DLD1 (cell line): ENCODE measurements at regions not wholly inside any gene's neighbourhood (a gene's known extent, or its start where the extent isn't known, plus 50 kb on each side); places are given as distances from the start of the nearest gene placed in this dataset.

Source experiments
- in situ Hi-C: cut with HindIII; loops from 2 replicates; pipeline ENCODE4 v1.10.0; 2017; ENCODE audit warnings: low sequenced_read_pairs

DNA sequence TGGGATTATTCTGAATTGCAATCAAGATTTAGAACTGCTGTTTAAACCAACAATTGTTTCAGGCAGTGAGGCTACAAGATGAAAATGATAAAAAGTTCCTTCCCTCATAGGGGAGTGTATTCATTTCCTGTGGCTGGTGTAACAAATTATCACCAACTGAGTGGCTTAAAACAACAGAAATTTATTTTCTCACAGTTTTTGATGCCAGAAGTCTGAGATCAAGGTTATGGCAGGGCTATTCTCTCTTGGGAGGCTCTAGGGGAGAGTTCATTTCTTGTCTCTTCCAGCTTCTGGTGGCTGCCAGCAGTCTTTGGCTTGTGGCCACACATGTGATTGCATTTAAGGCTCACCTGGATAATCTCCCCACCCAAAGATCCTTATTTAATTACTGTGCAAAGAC lies 290.5 kb upstream of the ZSWIM2 start:
- in situ Hi-C loops, result no loop called here

DNA sequence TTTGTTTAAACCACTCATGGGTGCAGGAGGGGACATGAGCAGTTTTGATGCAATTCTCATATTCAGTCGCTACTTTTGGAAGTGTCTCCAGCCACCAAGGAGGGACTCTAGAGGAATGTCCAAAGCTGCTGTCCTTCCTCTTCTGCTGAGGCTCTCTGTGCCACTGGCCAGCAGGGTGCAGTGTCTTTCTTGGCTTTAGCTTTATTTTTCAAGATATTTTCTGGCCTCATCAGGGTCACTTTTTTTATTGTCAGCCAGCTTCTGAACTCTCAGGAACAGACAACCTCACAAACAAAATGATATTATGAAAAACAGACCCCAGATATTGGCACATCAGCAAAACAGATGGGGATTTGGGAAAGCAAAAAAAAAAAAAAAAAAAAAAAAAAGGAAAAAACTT lies 289.3 kb upstream of the ZSWIM2 start:
- in situ Hi-C loops, result no loop called here

DNA sequence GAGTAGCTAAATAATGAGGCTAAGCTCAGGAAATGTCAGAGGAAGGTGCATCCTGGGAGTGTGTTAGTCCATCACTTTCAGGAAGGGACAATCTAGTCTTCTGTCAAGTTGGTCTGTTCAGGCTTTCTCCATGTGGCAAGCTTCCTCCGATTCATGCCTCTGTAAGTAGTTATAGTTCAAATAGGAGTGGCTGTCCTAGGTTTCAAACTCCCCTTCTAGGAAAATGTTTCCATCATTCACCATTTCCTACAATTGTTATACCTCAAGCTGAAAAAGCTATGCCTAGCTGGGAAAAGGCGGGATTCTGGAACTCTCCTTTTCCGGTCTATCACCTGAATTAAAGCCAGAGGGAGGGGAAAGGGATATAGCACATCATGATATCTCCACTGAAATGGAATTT lies 287.7 kb upstream of the ZSWIM2 start:
- in situ Hi-C loops, result no loop called here

DNA sequence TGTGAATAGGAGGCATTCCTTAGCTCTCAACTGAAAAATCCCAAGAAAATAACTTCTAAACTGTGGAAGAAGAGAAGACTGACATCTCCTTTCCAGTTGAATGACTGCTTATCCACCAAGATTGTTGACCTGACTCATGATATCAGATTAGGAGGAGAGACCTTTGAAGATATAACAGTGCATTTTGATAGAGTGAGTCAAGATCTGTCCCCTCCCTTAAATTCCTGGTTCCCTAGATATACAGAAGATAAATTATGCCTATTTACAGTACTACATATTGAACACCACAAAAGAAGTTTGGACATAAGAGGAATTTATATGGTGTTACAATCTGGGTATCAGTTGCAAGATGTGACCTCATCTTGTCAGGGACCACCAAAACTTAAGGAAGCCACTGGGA lies 285.3 kb upstream of the ZSWIM2 start:
- in situ Hi-C loops, result no loop called here

DNA sequence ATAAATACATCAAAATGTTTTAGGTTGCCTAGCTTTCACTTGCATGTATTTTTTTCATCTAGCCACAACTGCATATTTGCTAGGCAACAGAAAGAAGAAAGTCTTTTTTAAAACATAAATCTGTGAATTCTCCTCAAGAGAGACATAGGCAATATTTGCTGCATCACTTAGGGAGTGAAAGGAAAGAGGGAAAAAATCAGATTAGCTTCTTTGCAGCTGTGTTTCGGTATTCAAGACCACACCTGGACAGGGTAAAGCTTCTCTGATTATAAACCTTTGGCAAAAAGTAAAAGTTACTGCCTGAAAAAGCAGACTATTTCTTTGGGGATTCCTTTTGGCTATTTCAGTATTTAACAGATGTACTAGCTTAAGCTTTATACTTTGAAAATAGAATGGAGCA lies 280.9 kb upstream of the ZSWIM2 start:
- in situ Hi-C loops, result no loop called here

DNA sequence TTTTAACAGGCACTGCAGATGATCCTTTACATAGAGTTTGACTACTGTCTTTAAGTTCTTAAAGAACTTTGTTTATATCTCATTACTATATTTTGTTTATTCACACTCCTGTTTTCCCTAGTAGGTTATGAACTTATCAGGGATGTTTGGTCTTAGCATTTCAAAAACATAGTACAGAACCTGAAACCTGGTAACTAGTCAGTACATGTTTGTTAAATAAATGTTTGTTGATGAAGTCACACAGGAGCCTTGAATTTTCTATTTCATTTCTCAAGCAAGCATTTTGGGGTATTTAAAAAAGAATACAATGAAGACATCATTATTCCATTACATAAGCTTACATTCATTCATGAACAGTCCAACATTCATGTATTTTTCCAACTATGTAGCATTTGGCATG lies 280.3 kb upstream of the ZSWIM2 start:
- in situ Hi-C loops, result no loop called here

DNA sequence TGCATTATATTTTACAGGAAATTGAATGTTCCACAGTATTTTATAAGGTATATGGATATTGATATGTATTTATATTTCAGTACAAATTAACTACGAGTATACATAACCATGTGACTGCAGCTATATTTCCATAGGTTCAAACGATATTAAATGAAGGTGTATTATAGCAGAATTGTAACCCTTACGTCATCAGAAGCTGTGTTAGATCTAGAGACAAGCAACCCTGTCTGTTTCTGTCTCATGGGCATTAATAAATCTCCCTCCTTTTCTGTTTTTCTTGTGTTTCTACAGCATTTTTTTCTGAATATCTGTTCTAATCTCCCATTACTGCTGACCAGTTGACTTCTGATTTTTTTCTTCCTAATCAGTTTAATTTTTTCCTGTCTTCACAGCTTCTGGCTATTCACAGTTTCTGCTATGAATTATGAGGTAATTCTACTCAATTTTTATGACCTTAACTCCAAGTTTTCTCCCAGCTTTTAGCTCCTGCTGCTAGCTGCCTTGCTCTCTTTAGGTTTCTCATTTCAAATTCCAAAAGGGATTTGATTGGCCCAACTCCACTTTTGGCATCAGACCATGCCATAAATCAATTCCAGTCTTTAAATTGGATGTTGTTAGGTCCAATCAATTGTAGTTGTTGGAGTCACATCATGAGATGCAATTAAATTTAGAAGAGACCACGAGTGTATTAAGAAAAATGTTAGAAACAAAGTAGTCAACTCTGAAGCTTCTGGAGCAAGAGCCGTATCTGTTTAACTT lies 277.5 kb upstream of the ZSWIM2 start:
- in situ Hi-C loops, result no loop called here

DNA sequence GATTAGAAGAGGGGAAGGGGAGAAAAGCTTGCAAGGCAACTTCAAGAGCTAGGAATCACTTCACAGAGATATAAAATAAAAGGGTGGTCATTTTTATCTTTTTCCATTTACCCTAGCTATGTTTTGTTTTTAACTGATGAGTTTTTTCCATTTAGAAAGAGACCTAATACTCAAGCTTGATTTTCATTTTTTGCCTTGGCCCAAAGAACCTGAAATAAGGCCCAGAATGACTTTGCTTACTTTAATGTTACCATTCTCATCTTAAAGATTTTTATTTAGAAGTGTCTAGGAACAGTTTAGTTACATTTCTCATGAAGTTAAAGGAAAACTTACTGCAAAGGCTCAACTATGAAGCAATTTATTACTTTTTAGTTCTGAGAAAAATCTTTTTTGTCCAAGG lies 276.3 kb upstream of the ZSWIM2 start:
- in situ Hi-C loops, result no loop called here

DNA sequence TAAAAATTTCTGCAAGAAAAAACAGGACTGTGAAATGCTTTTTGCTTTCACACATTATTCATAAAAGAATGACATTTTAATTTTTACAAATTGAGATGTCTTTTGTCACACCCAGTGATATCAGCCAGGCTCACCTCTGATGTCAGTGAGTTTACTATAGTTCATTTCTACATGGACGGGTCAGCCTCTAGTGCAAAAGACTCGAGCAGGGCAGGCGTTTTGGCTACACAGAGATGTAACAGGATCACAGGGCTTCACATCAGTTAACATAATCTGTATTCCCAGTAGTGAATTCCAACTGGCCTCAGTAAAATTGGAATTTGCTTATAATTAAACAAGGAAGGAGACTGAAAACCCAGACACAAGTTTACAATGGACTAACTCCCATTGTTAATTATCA lies 275.6 kb upstream of the ZSWIM2 start:
- in situ Hi-C loops, result no loop called here

DNA sequence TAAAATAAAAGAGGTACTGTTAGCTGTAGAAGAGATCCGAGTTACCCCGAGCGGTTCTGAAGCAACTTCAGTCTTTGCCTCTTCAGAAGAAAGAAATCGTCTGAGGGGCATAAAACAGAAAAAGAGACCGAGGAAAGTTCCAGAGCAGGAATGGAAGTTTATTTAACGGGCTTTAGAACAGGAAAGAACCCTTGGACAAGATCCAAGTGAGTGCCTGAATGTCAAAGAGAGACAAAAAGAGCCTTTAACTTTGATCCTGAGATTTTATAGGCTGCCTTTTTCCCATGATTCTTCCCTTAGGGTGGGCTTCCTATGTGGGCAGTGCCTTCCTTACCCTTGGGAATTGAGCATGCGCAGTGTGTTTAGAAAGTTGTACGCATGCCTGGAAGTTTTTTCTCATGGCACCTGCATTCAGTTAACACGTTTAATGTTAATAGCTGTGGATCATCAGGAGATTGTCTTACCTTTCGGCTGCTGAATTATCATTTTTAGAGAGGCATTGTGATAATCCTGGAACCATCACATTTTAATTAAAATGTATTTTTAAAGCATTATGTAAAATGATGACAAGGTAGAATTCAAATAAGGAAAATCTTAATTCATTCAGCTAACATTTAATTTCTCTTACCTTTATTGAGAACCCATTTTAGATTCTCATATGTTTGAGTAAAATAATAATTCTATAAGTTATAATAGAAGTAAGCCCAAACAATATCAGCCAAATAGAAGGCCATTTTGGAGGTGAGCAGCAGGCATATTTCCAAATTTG lies 269.5 kb upstream of the ZSWIM2 start:
- in situ Hi-C loops, result no loop called here

DNA sequence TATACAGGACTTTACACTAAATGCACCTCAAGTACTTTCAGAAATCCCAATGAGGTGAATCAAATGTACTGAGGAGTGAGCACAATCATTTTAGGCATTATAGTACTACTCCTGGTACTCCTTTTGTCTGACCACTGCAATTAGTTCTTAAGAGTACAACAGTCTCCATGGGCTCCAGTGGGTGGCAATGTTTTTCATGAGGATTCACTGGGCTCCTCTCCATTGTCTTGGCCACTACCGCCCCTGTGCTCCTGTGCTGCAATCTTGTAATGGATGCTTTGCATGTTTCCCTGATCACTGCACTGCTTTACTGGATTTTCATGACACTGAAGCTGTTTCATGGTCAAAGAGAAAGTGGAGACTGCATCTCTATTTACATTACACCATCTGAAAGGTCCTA lies 268.5 kb upstream of the ZSWIM2 start:
- in situ Hi-C loops, result no loop called here

DNA sequence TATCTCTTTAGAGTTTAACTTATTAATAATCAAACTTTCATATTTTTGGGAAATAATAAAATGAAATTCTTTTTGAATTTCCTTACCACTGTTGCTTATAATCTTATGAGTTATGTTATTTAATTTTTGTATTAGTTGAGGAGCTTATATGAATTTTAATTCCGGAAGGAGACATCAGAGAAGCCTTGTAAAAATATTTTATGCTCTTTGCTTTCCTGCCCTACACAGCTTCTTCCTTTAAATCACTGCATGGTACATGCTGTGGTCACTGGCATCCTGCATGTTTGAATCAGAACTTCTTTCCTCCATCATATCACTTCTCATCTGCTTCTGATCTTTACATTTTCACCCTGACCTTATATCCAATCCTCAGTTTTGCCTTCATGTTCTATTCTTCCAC lies 266.7 kb upstream of the ZSWIM2 start:
- in situ Hi-C loops, result no loop called here

DNA sequence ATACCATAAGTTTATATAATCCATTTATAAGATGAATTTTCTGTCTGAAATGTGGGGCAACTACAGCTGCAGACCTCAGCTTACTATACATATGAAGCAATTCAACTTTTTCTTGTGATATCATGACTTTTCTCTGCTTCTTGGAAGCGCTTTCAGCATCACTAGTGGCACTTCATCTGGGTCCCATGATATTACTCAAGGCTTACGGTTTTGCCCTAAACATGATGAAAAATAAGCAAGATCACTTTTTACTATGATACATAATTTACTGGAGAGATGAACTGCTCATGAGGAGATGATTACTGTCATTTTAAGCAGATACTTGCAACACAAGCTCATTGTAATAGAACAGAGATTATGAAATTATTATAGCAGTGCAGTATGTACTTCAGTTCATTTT lies 258.0 kb upstream of the ZSWIM2 start:
- in situ Hi-C loops, result no loop called here

DNA sequence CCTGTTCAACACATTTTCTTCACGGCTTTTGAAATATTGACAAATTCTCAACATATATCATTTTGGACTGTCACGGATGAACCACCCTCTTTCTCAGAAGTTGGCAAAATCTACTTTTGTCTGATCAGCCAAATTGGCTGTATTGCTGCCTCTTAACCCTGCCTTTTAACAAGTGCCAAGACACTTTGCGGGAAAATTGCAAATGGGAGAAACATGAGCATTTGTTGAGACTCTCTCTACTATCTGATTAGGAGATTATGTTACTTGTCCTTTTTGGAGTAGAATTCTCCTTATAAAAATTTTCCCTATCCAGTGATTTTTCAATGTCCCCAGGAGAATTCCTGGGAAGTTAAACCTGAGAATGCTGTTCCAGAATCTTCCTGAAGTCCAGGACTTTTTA lies 256.2 kb upstream of the ZSWIM2 start:
- in situ Hi-C loops, result no loop called here

DNA sequence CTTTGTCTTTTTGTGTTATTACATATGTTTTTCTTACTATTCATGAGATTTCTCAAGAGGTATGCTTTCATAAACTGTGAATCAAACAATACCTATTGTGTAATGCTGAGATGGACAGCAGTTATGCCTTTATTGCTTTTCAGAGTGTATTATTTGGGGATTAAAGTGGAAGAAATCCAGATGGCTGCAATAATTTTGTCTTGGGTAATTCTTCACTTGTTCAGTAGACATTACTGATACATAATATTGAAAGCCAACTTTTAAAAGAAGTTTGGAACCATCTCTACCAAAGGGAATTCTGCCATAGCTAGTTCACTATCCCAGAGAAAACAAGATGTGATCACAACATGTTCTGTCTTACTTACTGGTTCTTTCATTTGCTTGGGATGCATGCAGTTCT lies 253.4 kb upstream of the ZSWIM2 start:
- in situ Hi-C loops, result no loop called here

DNA sequence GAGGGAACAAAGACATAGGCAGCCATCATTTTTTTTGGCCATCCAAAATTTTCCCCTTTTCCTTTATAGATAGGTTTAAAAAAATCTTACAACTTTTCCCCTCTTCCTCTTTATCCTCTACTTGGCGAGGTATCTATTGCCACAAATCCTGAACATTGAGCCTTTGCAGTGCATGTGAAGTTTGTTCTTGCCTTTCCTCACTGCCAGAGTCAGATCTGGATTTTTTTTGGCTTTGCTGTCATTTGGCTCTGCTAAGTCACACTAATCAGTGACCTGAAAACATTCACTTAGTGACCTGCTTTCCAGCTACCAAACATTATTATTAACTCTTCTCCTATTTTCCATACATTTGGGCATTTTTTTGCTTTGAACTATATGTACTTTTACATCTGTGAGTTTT lies 249.2 kb upstream of the ZSWIM2 start:
- in situ Hi-C loops, result no loop called here

DNA sequence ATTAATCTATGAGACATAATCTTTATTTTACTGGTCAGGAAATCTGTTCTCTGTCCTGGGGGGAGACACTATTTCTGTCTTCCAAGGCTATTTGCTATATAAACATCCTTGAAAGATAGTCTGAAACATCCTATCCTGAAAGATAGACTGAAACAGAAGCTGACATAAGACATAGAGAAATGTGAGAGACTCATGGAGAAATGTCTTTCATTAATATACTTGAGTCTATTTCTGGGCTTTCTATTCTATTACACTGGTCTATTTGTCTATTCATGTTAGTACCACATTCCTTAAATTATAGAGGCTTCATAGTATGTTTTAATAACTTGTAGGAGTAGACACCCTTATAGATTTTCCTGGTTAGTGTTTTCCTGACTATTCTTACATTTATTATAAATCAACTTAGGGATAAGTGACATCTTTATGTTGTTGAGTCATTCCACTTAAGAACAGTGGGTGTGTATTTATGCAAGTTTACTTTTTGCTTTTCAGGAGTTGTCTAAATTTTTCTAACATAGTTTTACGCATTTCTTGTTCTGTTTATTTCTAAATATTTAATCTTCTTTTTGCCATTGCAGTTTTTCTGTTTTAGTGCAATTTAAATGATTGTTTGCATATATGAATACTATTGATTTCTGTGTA lies 244.9 kb upstream of the ZSWIM2 start:
- in situ Hi-C loops, result no loop called here

DNA sequence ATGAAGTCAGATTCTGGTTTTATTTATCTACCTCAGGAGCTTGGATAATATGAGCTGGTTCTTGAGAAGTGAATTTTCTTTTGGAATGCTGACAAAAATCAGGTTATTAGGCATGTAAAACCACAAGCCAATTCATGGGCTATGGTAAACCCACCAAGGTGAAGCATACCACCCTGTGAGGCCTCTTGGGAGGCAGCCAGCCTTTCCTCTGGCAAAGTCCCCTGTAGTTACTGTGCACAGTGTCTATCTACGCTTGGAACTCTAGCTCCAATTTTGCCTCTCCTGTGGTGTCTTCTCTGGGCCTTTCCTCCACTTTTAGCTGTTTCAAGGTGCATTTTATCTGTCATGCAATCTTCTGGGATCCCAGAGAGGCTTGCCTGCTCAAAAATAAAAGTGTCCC lies 242.7 kb upstream of the ZSWIM2 start:
- in situ Hi-C loops, result no loop called here

DNA sequence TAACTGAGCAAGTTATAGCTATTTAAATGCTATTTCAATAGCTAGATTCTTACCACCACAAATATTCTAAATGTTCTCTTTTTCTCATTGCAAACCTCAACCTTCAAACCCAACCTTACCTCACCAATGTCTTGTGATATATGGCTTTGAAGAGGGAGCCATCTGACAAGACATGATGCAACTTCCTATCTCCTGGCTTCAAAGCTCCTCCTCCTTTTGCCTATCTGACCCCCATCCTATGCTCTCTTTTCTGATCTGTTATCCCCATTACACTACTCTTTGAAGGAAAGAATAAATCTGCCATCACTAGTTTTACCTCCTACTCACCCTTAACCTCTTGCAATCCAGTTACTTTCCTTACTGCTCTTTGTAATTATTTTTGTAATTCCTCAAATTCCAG lies 235.6 kb upstream of the ZSWIM2 start:
- in situ Hi-C loops, result no loop called here

DNA sequence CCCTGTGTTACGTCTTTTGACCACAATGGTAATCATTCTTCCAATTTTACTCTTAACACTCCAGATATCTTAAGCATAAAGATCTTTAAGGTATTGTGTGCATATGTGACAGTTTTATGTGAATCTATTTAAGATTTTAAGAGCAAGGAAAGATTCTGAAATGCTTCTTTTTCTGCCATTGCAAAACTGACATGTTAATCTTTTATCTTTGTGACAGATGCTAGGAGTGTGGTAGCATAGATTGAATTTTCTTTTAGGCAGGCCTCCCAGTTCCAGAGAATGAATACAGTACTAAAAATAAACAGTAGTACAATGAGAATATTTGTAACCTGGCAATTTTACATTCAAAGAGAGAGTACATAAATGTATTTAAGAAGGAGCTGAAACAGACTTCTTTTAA lies 232.5 kb upstream of the ZSWIM2 start:
- in situ Hi-C loops, result no loop called here

DNA sequence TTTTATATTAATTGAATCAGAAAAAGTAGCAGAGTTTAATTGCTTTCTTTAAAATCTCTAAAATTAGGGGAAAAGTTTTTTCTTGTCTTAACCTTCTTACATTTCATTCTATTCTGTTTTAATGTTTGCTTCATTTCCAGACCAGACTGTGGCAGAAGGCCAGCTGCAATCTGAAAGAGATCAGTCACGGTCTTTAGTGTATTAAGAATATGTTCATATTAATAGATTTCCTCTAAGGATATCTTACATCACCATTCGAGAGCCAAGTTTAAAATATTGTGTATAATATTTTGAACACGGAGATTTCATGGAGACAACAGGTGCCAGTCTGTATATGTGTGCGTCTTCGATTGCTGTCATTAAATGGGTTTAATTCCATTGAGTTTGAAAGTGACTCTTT lies 230.9 kb upstream of the ZSWIM2 start:
- in situ Hi-C loops, result no loop called here

DNA sequence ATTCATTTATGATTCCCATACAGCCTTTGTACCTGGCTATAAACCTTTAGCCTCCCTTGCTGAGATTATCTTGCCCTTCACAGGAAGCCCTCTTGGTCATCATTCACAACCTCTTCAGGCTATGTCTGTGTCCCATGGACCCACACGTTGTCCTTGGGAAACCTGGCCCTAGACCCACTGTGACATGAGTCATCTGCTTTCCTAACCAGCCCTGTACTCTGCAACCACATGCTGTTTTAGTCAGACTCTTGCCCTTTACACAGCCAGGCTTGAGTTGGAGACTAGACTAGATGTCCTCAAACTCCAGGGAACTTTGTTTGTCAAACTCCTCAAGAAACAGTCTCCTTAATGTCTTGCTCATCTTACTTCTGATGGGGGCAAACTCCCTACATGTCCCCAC lies 229.3 kb upstream of the ZSWIM2 start:
- in situ Hi-C loops, result no loop called here
